ENCODE measurements at regions not wholly inside any gene's neighbourhood (a gene's known extent, or its start where the extent isn't known, plus 50 kb on each side); places are given as distances from the start of the nearest gene placed in this dataset.
"Not testable (repeated sequence)": the region's sequence is repeated elsewhere in the genome, so short reads cannot be mapped to it uniquely, and the experiment has no call there.

DNA sequence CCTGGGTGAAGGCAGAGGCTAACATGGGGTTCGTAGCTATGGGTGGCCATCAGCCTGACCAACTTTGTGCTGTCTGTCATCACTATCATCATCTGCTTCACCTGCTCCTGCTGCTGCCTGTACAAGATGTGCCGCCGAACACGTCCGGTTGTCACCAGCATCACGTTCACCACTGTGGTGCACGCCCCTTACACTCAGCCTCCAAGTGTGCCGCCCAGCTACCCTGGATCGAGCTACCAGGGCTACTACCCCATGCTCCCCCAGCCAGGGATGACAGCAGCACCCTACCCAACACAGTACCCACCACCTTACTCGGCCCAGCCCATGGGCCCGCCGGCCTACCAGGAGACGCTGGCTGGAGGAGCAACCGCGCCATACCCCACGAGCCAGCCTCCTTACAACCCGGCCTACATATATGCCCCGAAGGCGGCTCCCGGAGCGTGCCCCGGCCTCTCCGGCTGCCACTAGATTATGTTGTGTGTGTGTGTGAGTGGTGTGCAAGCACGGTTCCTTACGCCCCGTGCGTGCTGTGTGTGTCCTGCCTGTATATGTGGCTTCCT, 213.4 kb upstream of the XIST start:
- DNase-seq (ENCODE audit: low read depth): no peak

DNA sequence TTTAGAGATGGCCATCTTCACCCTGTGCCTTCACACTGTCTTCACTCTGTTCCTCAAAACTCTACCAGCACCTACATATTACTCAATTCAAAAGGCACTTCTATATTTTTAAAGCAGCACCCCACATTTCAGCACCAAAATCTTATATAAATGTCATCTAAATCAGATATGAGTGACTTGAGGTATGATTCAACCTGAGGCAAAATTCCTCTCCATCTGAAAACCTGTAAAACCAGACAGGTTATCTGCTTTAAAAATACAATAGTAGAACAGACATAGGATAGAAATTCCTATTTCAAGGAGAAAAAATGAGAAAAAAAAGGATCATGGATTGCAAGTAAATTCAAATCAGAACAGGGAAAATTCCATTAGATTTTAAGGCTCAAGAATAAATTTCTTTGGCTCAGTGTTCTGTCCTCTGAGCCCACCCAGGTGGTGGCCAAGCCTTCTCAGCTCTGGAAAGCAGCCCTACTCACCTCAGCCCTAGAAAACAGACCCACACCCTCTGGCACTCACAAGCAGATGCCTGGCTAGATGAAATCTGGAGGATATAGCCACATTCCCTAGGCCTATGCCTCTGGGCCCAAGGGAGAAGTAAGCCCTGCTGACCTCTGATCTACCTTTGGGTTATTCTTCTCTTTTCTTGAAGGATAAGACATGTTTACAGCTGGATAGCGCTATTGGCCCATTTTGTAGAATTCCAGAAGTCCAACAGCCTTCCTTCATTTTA, 211.1 kb upstream of the XIST start:
- no peak for DNase-seq (ENCODE audit: low read depth)

- DNase-seq (ENCODE audit: low read depth): no peak
Measured at GRCh38 chrX:74061879-74062278, 209.4 kb upstream of the XIST start.

DNA sequence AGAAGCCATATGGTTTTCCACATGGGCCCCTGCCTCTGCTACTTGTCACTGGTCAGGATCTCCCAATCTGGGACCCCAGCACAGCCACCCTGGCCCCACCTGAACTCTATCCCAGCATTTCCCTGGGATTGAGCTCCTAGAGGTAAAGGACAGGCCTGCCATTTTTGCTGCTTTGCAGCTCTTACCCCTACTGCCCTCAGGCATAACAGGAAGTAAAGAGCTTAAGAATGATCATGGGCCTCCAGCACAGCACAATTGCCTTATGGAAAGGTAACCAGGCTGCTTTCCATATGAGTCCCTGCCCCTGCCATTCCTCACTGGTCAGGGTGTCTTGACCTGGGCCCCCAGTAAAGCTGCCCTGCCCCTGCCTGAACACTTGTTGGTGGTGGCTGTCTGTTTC, 196.6 kb upstream of the XIST start:
- no peak for DNase-seq (ENCODE audit: low read depth)

GRCh38 chrX:74034066-74034465, 181.6 kb upstream of the XIST start:
- DNase-seq (ENCODE audit: low read depth): not testable (repeated sequence)

DNA sequence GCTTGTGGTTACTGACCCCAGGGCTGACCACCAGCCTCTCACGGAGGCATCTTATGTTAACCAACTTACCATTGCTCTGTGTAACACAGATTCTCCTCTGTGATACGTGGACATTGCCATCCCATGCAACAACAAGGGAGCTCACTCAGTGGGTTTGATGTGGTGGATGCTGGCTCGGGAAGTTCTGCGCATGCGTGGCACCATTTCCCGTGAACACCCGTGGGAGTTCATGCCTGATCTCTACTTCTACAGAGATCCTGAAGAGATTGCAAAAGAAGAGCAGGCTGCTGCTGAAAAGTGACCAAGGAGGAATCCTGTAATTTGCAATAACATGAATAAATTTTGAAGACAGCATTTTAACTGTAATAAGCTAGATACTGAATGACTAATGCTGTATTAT, 179.0 kb upstream of the XIST start:
- not testable (repeated sequence) for DNase-seq (ENCODE audit: low read depth)

DNA sequence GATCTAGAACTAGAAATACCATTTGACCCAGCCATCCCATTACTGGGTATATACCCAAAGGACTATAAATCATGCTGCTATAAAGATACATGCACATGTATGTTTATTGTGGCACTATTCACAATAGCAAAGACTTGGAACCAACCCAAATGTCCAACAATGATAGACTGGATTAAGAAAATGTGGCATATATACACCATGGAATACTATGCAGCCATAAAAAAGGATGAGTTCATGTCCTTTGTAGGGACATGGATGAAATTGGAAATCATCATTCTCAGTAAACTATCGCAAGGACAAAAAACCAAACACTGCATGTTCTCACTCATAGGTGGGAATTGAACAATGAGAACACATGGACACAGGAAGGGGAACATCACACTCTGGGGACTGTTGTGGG, 178.3 kb upstream of the XIST start:
- DNase-seq (ENCODE audit: low read depth): not testable (repeated sequence)

DNA sequence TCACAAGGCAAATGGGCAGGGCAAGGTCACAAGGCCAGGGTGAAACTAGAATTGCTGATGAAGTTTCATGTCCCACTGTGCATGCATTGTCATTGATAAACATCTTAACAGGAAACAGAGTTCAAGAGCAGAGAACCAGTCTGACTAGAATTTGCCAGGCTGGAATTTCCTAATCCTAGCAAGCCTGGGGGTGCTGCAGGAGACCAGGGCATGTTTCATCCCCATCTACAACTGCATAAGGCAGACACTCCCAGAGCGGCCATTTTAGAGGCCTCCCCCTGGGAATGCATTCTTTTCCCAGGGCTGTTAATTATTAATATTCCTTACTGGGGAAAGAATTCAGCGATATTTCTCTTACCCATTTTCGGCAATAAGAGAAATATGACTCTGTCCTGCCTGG, 172.6 kb upstream of the XIST start:
- not testable (repeated sequence) for DNase-seq (ENCODE audit: low read depth)

- DNase-seq (ENCODE audit: low read depth): no peak
Measured at GRCh38 chrX:74023203-74023602, 170.7 kb upstream of the XIST start.

- no peak for DNase-seq (ENCODE audit: low read depth)
Measured at GRCh38 chrX:74018253-74018652, 165.7 kb upstream of the XIST start.

GRCh38 chrX:74015379-74016019, 163.0 kb upstream of the XIST start:
- DNase-seq (ENCODE audit: low read depth): peak; percentile 37

GRCh38 chrX:74009041-74009440, 156.5 kb upstream of the XIST start:
- DNase-seq (ENCODE audit: low read depth): no peak

- DNase-seq (ENCODE audit: low read depth): no peak
Measured at GRCh38 chrX:73992019-73992418, 139.5 kb upstream of the XIST start.

DNA sequence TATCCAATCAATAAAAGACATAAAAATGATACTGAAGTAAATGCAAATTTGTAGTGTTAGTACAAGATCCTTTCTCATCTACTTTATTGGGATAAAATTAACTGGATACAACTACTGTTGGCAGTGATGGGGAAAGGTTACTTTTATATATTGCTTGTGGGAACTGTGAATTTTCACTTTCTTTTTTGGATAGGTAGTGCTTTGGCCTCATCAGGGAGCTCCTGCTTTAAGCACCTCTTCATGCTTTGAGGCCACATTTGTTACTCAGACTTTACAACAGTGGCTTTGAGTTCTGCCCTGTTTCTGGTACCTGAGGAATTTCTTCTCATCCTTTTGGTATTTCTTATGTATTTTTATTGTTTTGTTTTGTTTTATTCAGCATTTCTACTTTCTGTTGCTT, 134.7 kb upstream of the XIST start:
- DNase-seq (ENCODE audit: low read depth): no peak

DNA sequence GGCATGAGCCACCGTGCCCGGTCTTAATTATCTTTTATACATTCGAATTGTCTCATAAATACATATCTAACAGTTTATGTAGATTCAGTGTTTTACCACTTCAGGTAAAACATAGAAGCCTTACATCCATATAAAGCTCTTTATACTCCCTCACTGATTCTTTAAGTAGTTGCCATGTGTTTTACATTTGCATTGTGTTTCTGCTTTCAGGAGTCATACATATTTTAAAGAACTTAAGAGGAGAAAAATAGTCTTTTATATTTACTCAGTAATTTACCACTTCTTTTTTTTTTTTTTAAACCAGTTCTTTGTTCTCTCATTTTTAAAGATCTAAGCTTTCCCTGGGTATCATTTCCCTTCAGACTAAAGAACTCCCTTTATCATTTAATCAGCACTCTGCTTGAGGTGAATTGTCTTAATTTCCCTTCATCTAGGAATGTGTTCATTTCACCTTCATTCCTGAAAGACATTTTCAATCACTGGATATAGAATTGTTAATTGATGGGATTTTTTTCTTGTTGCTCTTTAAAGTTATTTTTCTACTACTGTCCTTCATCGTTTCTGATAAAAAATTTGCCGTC, 127.1 kb upstream of the XIST start:
- no peak for DNase-seq (ENCODE audit: low read depth)

DNA sequence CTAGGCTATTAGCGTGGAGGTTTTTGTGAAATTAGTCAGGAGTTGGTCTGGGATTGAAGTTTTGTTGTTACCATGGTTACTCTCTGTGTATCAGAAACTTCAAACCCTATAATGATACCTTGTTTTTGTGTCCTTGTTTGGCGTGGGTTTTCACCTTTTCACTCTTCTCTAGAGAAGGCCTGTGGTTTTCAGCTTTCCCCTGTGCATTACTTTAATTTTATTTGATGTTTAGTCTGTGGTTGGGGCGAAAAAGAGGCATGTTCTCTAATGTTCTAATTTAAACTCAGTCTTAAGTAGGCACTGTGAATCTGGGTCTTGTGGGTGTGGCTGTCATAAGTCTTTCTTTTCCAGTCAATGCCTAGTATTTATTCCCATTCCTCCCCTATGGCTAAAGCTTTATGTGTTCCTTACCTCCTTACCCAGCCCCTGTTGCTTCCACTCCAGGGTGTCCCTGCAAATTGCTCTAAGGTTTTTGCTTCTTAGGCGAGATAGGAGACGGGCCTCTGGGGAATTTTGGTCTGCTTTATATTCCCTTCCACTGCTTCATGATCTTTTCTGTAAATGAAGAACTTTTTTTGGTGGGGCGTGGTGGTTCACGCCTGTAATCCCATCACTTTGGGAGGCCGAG, 125.1 kb upstream of the XIST start:
- DNase-seq (ENCODE audit: low read depth): no peak

- DNase-seq (ENCODE audit: low read depth): not testable (repeated sequence)
Measured at GRCh38 chrX:73967461-73967860, 114.9 kb upstream of the XIST start.

DNA sequence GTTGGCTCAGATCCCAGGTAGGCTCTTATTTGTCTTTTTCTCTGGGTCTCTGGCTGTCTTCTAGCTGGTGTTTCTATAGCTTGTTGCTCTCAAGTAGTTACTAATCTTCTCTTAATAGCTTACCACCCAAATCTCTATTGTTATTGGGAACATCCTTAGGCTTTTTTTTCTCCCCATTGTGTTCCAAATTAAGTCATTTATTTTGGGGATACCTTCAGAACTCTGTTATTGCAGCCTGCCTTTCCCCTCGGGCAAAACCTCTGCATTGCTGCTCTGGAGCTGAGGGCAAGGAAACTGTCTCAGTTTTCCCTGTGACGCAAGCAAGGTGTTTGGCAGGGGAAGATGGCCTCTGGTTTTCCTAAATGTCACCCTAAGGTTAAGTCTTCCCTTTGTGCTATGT, 113.3 kb upstream of the XIST start:
- no peak for DNase-seq (ENCODE audit: low read depth)

GRCh38 chrX:73964579-73964978, 112.1 kb upstream of the XIST start:
- DNase-seq (ENCODE audit: low read depth): no peak

GRCh38 chrX:73963682-73964081, 111.2 kb upstream of the XIST start:
- no peak for DNase-seq (ENCODE audit: low read depth)

DNA sequence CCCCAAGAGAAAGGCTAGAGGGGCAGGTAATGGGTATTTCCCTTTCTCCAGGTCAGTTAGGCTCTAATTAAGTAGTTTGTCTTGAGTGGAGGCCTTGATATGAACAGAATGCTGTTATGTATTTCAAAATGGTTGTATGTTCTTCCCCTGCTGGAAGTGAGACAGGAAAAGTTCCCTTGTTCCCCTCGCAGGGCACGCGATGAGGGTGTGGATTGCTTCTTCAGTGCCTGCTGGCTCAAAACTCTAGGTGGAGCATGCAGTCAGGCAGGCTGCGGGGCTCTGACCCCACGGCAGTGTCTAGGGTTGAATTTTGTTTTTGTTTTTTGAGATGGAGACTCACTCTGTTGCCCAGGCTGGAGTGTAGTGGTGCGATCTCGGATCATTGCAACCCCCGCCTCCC, 110.4 kb upstream of the XIST start:
- DNase-seq (ENCODE audit: low read depth): no peak

DNA sequence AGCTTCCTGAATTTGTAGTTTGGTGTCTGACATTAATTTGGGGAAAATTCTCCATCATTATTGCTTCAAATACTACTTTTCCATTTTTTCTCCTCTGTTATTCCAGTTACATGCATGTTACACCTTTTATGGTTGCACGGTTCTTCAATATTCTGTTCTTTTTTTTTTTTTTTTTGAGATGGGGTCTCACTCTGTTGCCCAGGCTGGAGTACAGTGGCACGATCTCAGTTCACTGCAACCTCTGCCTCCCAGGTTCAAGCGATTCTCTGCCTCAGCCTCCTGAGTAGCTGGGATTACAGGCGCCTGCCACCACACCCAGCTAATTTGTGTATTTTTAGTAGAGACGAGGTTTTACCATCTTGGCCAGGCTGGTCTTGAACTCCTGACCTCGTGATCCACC, 109.4 kb upstream of the XIST start:
- not testable (repeated sequence) for DNase-seq (ENCODE audit: low read depth)

GRCh38 chrX:73944563-73944908, 92.0 kb upstream of the XIST start:
- DNase-seq (ENCODE audit: low read depth): no peak
